IMR-90 (cell line): ENCODE measurements at regions not wholly inside any gene's neighbourhood (a gene's known extent, or its start where the extent isn't known, plus 50 kb on each side); places are given as distances from the start of the nearest gene placed in this dataset.

ENCODE experiments used
- ATAC-seq: fragments of 200-7000 bp; cut with Tn5 transposase; 2 replicates; pipeline ENCODE4 v1.9.1; 2020; ENCODE audit warnings: low read depth, mild to moderate bottlenecking, moderate library complexity
- BruUV-seq: library from RNA; stranded (reverse); fragments of 400-500 nt; replicated peaks from 2 replicates; lab custom pipeline; 2021; lab: Mats Ljungman, UMichigan
- CTCF ChIA-PET: fragments of 300-600 bp; formaldehyde crosslinking; extraction: SDS; loops from one replicate; lab custom pipeline; 2021; ENCODE audit warnings: antibody characterized with exemption; lab: Yijun Ruan, JAX
- POLR2A ChIA-PET: fragments of 300-600 bp; sonication (Branson Sonifier 250); formaldehyde crosslinking; loops from one replicate; lab custom pipeline; 2022; ENCODE audit warnings: antibody characterized with exemption; ENCODE audit not compliant: unreplicated experiment; lab: Charles Lee
- DNase-seq: peaks from one replicate; pipeline ENCODE4 v3.0.0; 2013
- H2AFZ ChIP-seq: replicated peaks from 2 replicates; pipeline ENCODE3; 2013; ENCODE audit warnings: low read length, mild to moderate bottlenecking; ENCODE audit not compliant: poor library complexity
- H2AK5ac ChIP-seq: 2 replicates; pipeline ENCODE4 v1.6.1; 2013; ENCODE audit warnings: low read depth, low read length, inconsistent platforms
- H2AK9ac ChIP-seq: replicated peaks from 2 replicates; pipeline ENCODE3; 2013; ENCODE audit warnings: mild to moderate bottlenecking, low read depth, low read length, moderate library complexity; ENCODE audit not compliant: poor library complexity
- H2BK120ac ChIP-seq: 2 replicates; pipeline ENCODE4 v1.6.1; 2013; ENCODE audit warnings: low read depth, low read length, inconsistent platforms
- H2BK15ac ChIP-seq: 3 replicates; pipeline ENCODE4 v1.6.1; 2013; ENCODE audit warnings: low read depth, low read length, inconsistent platforms
- H2BK20ac ChIP-seq: 2 replicates; pipeline ENCODE4 v1.6.1; 2013; ENCODE audit warnings: low read depth, mild to moderate bottlenecking, inconsistent platforms, low read length, moderate library complexity
- H2BK5ac ChIP-seq: 2 replicates; pipeline ENCODE4 v1.6.1; 2013; ENCODE audit warnings: mild to moderate bottlenecking, low read depth, low read length, inconsistent platforms; ENCODE audit not compliant: poor library complexity, severe bottlenecking
- H3K14ac ChIP-seq: replicated peaks from 2 replicates; pipeline ENCODE4 v1.6.1; 2013; ENCODE audit warnings: low read depth, low read length, inconsistent platforms
- H3K18ac ChIP-seq: 2 replicates; pipeline ENCODE4 v1.6.1; 2013; ENCODE audit warnings: low read depth, low read length, control low read depth
- H3K23ac ChIP-seq: 2 replicates; pipeline ENCODE4 v1.6.1; 2013; ENCODE audit warnings: low read depth, low read length, inconsistent platforms
- H3K27ac ChIP-seq: 2 replicates; pipeline ENCODE4 v1.5.1; 2013; ENCODE audit warnings: mild to moderate bottlenecking, control low read depth, low read length; ENCODE audit not compliant: insufficient read depth
- H3K27me3 ChIP-seq: 2 replicates; pipeline ENCODE4 v1.6.1; 2013; ENCODE audit warnings: low read length; ENCODE audit not compliant: control insufficient read depth, insufficient read depth
- H3K36me3 ChIP-seq: 2 replicates; pipeline ENCODE4 v1.6.1; 2013; ENCODE audit warnings: low read length, mixed read lengths; ENCODE audit not compliant: control insufficient read depth, insufficient read depth
- H3K4ac ChIP-seq: 2 replicates; pipeline ENCODE4 v1.6.1; 2013; ENCODE audit warnings: low read depth, low read length, inconsistent platforms
- H3K4me1 ChIP-seq: 2 replicates; pipeline ENCODE4 v1.6.1; 2013; ENCODE audit warnings: low read length, mixed read lengths; ENCODE audit not compliant: control insufficient read depth, insufficient read depth
- H3K4me2 ChIP-seq: 2 replicates; pipeline ENCODE4 v1.6.1; 2013; ENCODE audit warnings: low read depth, mild to moderate bottlenecking, control low read depth, low read length, moderate library complexity
- H3K4me3 ChIP-seq: 2 replicates; pipeline ENCODE4 v1.5.1; 2013; ENCODE audit warnings: low read depth, mild to moderate bottlenecking, control low read depth, low read length, moderate library complexity; ENCODE audit not compliant: insufficient read depth
- H3K56ac ChIP-seq: 2 replicates; pipeline ENCODE4 v1.6.1; 2013; ENCODE audit warnings: low read length, inconsistent platforms; ENCODE audit not compliant: insufficient read depth; ENCODE audit errors: extremely low read depth
- H3K79me1 ChIP-seq, 2 experiments: 2 replicates each; pipeline ENCODE4 v1.6.1; 2013; ENCODE audit warnings: low read length in 2 of 2, inconsistent platforms in 1 of 2, low read depth in 1 of 2
- H3K9ac ChIP-seq: 2 replicates; pipeline ENCODE4 v1.6.1; 2013; ENCODE audit warnings: low read depth, low read length, control low read depth
- H3K9me1 ChIP-seq: 2 replicates; pipeline ENCODE4 v1.6.1; 2013; ENCODE audit warnings: low read length, inconsistent platforms; ENCODE audit not compliant: insufficient read depth
- H3K9me3 ChIP-seq: 2 replicates; pipeline ENCODE4 v1.6.1; 2013; ENCODE audit warnings: low read length; ENCODE audit not compliant: control insufficient read depth, insufficient read depth
- H4K20me1 ChIP-seq: 2 replicates; pipeline ENCODE4 v1.6.1; 2013; ENCODE audit warnings: low read length, inconsistent platforms; ENCODE audit not compliant: insufficient read depth
- H4K5ac ChIP-seq: 2 replicates; pipeline ENCODE4 v1.6.1; 2013; ENCODE audit warnings: mild to moderate bottlenecking, low read depth, low read length, control low read depth
- H4K8ac ChIP-seq, 2 experiments: 2 replicates each; pipeline ENCODE4 v1.6.1; 2013; ENCODE audit warnings: low read depth in 2 of 2, low read length in 2 of 2, control low read depth in 1 of 2, inconsistent platforms in 1 of 2
- H4K91ac ChIP-seq: 2 replicates; pipeline ENCODE4 v1.6.1; 2013; ENCODE audit warnings: low read depth, low read length, inconsistent platforms; ENCODE audit not compliant: insufficient read depth
- BHLHE40 ChIP-seq: fragments of 150-350 bp; IDR thresholded peaks from 2 replicates; pipeline ENCODE4 v1.6.1; 2016; ENCODE audit warnings: mild to moderate bottlenecking, low read depth, low read length
- CHD1 ChIP-seq: IDR thresholded peaks from 2 replicates; pipeline ENCODE4 v1.6.1; 2012; ENCODE audit warnings: low read depth, low read length, improper control_type of control experiment
- NFE2L2 ChIP-seq: fragments of 150-350 bp; IDR thresholded peaks from 2 replicates; pipeline ENCODE4 v1.6.1; 2016; ENCODE audit warnings: low read depth, mild to moderate bottlenecking, low read length
- RAD21 ChIP-seq: IDR thresholded peaks from 2 replicates; pipeline ENCODE4 v1.6.1; 2012; ENCODE audit warnings: low read length, improper control_type of control experiment
- WGBS, 2 experiments: methylation state at CpG; one replicate each; pipeline versions ENCODE4 v1.1.5 to v1.1.7; 2013; ENCODE audit warnings: missing lambda C conversion rate in 2 of 2; ENCODE audit not compliant: insufficient read length in 1 of 2; ENCODE audit errors: extremely low coverage in 2 of 2; 5-methylcytosine and 5-hydroxymethylcytosine counted together
- dilution Hi-C: fragments of 300-500 bp; cut with HindIII; formaldehyde crosslinking; loops from one replicate; pipeline ENCODE4 v1.14.3; 2018; ENCODE audit warnings: low sequenced_read_pairs; ENCODE audit not compliant: unreplicated experiment
- in situ Hi-C: fragments of 300-500 bp; cut with MboI; formaldehyde crosslinking; loops from 3 replicates; pipeline ENCODE4 v1.14.3; 2019; ENCODE audit warnings: low sequenced_read_pairs, inconsistent platforms, mixed read lengths
- intact Hi-C: fragments of 100-400 bp; cut with micrococcal nuclease; formaldehyde crosslinking; loops from 2 replicates; pipeline ENCODE4 v1.10.0; 2022
- TF ChIP-seq, protein P1 (sequence below): conservative IDR thresholded peaks from 2 replicates; pipeline ENCODE4 v1.5.1; 2012; ENCODE audit warnings: mild to moderate bottlenecking, low read depth, low read length, improper control_type of control experiment

DNA sequence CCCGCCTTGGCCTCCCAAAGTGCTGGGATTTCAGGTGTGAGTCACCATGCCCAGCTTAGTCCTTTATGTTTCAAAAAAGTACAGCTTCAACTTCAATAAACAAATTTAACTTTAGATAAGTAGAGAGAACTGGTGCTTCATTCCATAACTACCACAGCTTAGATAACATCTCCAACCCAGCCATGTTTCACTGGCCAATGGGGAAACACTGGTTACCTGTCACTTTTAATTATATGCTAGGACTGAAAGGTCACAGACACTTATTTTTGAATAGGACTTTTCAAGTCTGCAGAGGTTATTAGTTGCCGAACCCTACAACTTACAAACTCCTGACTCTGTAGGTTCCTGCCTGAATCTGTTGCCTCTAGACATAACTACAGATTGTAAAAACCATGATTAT, 56.5 kb upstream of the ST6GALNAC3 start:
- Histone ChIP-seq H3K9me1 (no peaks in the 10 kb centered on the region), H3K14ac (no peak overlapping the region), H4K5ac (no peak overlapping the region), H3K4me3 (no peak overlapping the region), H2AK9ac (no peak overlapping the region), H3K27me3 (no peaks in the 10 kb centered on the region), H3K4me1 (no peaks in the 10 kb centered on the region), H2BK5ac (no peak overlapping the region), H2AK5ac (no peak overlapping the region), H3K18ac (no peak overlapping the region), H3K36me3 (no peaks in the 10 kb centered on the region), H3K4me2 (no peak overlapping the region), H3K27ac (no peak overlapping the region), H3K4ac (no peak overlapping the region), H3K79me1 (no peaks in the 10 kb centered on the region), H3K56ac (no peak overlapping the region), H2BK20ac (no peak overlapping the region), H4K91ac (no peak overlapping the region), H3K9ac (no peak overlapping the region), H2BK120ac (no peak overlapping the region), H3K9me3 (no peaks in the 10 kb centered on the region), H3K23ac (no peak overlapping the region), H4K20me1 (no peaks in the 10 kb centered on the region), H2BK15ac (no peak overlapping the region), H2AFZ (no peak overlapping the region), H4K8ac (no peak overlapping the region)
- no CpG with 5 or more reads among the region's 2 CpGs for WGBS, 2 experiments
- no peak for DNase-seq
- in situ Hi-C loops = no loop called here
- no TSS peak for BruUV-seq
- TF ChIP-seq NFE2L2 (no peak), CHD1 (no peak), BHLHE40 (no peak), RAD21 (no peak)
- TF ChIP-seq, protein P1, sequence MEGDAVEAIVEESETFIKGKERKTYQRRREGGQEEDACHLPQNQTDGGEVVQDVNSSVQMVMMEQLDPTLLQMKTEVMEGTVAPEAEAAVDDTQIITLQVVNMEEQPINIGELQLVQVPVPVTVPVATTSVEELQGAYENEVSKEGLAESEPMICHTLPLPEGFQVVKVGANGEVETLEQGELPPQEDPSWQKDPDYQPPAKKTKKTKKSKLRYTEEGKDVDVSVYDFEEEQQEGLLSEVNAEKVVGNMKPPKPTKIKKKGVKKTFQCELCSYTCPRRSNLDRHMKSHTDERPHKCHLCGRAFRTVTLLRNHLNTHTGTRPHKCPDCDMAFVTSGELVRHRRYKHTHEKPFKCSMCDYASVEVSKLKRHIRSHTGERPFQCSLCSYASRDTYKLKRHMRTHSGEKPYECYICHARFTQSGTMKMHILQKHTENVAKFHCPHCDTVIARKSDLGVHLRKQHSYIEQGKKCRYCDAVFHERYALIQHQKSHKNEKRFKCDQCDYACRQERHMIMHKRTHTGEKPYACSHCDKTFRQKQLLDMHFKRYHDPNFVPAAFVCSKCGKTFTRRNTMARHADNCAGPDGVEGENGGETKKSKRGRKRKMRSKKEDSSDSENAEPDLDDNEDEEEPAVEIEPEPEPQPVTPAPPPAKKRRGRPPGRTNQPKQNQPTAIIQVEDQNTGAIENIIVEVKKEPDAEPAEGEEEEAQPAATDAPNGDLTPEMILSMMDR = no peak
- dilution Hi-C loops = no loop called here
- no peak for ATAC-seq
- ChIA-PET CTCF (no interaction called here), POLR2A (no interaction called here)
- intact Hi-C loops = no loop called here
